Astrocyte (in vitro differentiated cells and primary cell): ENCODE measurements at regions not wholly inside any gene's neighbourhood (a gene's known extent, or its start where the extent isn't known, plus 50 kb on each side); places are given as distances from the start of the nearest gene placed in this dataset.

Experiments used
- CTCF ChIP-seq: IDR thresholded peaks from 2 replicates; pipeline ENCODE4 v1.5.1; 2011; ENCODE audit warnings: low read depth, mild to moderate bottlenecking, inconsistent platforms, low read length, moderate library complexity; ENCODE audit not compliant: insufficient read depth
- EZH2 ChIP-seq: IDR thresholded peaks from 2 replicates; pipeline ENCODE4 v1.6.1; 2012; ENCODE audit warnings: mild to moderate bottlenecking, low read length, inconsistent platforms; ENCODE audit not compliant: insufficient read depth

DNA sequence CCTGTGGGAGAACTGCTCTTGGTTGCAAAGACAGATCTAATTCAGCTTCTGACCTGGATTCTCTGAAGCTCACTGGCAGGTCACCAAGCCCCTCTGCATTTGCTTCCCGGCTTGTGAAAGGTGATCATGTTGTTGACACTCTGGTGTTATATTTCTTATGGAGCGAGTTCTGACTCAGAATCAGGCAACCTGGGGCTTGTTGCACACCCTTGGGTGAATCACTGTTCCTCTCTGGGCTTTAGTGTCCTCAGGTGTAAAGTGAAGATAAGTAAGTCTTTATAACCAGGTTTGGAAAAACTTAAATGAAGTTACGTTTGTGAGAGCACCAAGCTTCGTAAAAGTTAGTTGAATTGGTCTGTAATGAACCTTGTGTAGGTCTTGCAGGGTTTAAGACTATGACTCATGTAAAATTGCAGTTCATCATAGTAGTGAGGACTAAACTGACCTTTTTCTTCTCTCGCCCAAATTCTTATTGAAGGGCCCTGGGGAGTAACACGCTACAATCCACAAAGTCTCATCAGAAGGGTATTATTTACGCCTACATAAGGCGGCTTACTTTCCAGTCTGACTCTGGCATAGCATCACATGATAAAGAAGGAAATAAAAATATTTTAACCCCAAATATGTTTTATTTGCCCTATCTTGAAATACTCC lies 218.6 kb downstream of the TMEM38B start:
- TF ChIP-seq CTCF, result no peak
- no peak for TF ChIP-seq EZH2
